ENCODE measurements at regions not wholly inside any gene's neighbourhood (a gene's known extent, or its start where the extent isn't known, plus 50 kb on each side); places are given as distances from the start of the nearest gene placed in this dataset.

DNA sequence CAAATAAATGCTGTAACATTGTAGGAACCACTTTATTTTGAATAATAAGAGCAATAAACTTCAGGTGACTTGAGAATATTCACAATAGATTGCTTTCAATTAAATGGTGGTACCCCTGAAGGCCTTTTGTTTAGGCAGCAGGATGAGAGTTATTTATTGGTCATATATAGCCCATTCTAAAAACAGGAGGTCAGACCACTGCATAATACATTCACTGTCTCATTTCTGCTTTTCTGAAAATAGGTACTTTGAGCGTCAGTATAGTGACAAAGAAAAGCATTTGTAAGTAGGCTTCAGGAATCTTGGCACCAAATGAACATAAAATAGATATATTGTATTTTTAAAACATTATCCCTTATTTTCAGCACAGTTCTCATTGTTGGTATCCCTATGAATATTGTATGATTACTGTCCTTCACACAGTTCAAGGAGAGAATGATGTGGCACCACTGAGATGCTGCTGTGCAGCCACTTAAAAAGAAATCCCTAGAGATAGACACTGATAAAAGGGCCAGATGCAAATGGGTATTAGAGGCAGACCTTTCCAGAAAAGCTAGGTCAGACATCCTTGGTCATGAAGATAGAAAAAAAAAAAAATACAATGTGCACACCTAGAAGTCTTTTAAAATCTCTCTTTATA lies 381.8 kb upstream of the ST8SIA4 start:
- TF ChIP-seq, protein P1, sequence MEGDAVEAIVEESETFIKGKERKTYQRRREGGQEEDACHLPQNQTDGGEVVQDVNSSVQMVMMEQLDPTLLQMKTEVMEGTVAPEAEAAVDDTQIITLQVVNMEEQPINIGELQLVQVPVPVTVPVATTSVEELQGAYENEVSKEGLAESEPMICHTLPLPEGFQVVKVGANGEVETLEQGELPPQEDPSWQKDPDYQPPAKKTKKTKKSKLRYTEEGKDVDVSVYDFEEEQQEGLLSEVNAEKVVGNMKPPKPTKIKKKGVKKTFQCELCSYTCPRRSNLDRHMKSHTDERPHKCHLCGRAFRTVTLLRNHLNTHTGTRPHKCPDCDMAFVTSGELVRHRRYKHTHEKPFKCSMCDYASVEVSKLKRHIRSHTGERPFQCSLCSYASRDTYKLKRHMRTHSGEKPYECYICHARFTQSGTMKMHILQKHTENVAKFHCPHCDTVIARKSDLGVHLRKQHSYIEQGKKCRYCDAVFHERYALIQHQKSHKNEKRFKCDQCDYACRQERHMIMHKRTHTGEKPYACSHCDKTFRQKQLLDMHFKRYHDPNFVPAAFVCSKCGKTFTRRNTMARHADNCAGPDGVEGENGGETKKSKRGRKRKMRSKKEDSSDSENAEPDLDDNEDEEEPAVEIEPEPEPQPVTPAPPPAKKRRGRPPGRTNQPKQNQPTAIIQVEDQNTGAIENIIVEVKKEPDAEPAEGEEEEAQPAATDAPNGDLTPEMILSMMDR (IDR thresholded peaks at IDR 0.05) = no peak
- no peak for TF ChIP-seq POLR2AphosphoS5 (IDR thresholded peaks at IDR 0.05; ENCODE audit: low read depth, low read length)
